A549 (cell line): ENCODE measurements at regions not wholly inside any gene's neighbourhood (a gene's known extent, or its start where the extent isn't known, plus 50 kb on each side); places are given as distances from the start of the nearest gene placed in this dataset.

Source experiments
- ATAC-seq, 2 experiments: fragments of 200-7000 bp in 1 of 2; fragments of >200 bp in 1 of 2; cut with Nextera tagmentation in 1 of 2; cut with Tn5 transposase in 1 of 2; 3 replicates each; pipeline versions ENCODE4 v1.8.0 to v1.9.1; 2018 to 2020; ENCODE audit warnings: mild to moderate bottlenecking in 1 of 2, moderate library complexity in 1 of 2
- CTCF ChIA-PET: fragments of 300-600 bp; sonication (Branson Sonifier 250); formaldehyde crosslinking; extraction: SDS; loops from one replicate; lab custom pipeline; 2021; ENCODE audit warnings: antibody characterized with exemption, inconsistent platforms; lab: Yijun Ruan, JAX
- POLR2A ChIA-PET: fragments of 350-600 bp; formaldehyde crosslinking; extraction: SDS; loops from one replicate; lab custom pipeline; 2021; ENCODE audit warnings: antibody characterized with exemption, inconsistent platforms; lab: Yijun Ruan, JAX
- DNase-seq, 2 experiments: peaks; one replicate each; pipeline versions ENCODE4 v3.0.0 to v3.0.0-alpha.2; 2011 to 2016; ENCODE audit warnings: low read depth in 1 of 2, low spot score in 1 of 2
- FAIRE-seq: peaks from 2 replicates; lab custom pipeline; 2011; peaks lifted over from hg19 to GRCh38; lab: Jason Lieb, UNC
- H3K27ac ChIP-seq, 2 experiments: fragments of >200 bp; sonication (Bioruptor Twin); formaldehyde crosslinking; 3 replicates each; pipeline ENCODE4 v1.5.1; 2016 to 2017
- H3K4me1 ChIP-seq: fragments of >200 bp; sonication (Bioruptor Twin); formaldehyde crosslinking; 3 replicates; pipeline ENCODE4 v1.6.1; 2016
- H3K4me2 ChIP-seq: fragments of >200 bp; sonication (Bioruptor Twin); formaldehyde crosslinking; 3 replicates; pipeline ENCODE4 v1.6.1; 2016
- H3K4me3 ChIP-seq: fragments of >200 bp; sonication (Bioruptor Twin); formaldehyde crosslinking; 3 replicates; pipeline ENCODE4 v1.5.1; 2016
- H3K9me3 ChIP-seq: fragments of >200 bp; sonication (Bioruptor Twin); formaldehyde crosslinking; 3 replicates; pipeline ENCODE4 v1.6.1; 2016
- CBX2 ChIP-seq: fragments of 200-600 bp; sonication (generic); IDR thresholded peaks from 2 replicates; pipeline ENCODE4 v1.6.1; 2016; ENCODE audit warnings: low read depth, mild to moderate bottlenecking, borderline replicate concordance
- CEBPB ChIP-seq, 2 experiments: fragments of >200 bp in 1 of 2; sonication (Bioruptor Twin) in 1 of 2; formaldehyde crosslinking in 1 of 2; IDR thresholded peaks; 2 replicates each; pipeline ENCODE4 v1.6.1; 2012 to 2016
- EHMT2 ChIP-seq: fragments of 200-600 bp; sonication (generic); IDR thresholded peaks from 2 replicates; pipeline ENCODE4 v1.6.1; 2016; ENCODE audit warnings: antibody characterized with exemption, low read depth, mild to moderate bottlenecking, moderate library complexity
- ESRRA ChIP-seq: fragments of 150-350 bp; IDR thresholded peaks from 2 replicates; pipeline ENCODE4 v1.6.1; 2014; ENCODE audit warnings: mild to moderate bottlenecking, low read length, borderline replicate concordance
- FOXS1 ChIP-seq: fragments of 250-450 bp; sonication (Bioruptor Pico); IDR thresholded peaks from 2 replicates; pipeline ENCODE4 v1.5.0; 2020; ENCODE audit warnings: mild to moderate bottlenecking, moderate library complexity
- KDM5A ChIP-seq: fragments of 200-600 bp; sonication (generic); IDR thresholded peaks from 2 replicates; pipeline ENCODE4 v1.6.1; 2016; ENCODE audit warnings: antibody characterized with exemption, mild to moderate bottlenecking
- MAFK ChIP-seq: fragments of 450-650 bp; IDR thresholded peaks from 2 replicates; pipeline ENCODE4 v1.6.1; 2014; ENCODE audit not compliant: partially characterized antibody
- NR3C1 ChIP-seq: fragments of >200 bp; sonication (Bioruptor Twin); formaldehyde crosslinking; IDR thresholded peaks from 3 replicates; pipeline ENCODE4 v1.6.1; 2017
- RARB ChIP-seq: fragments of 250-450 bp; sonication (Bioruptor Pico); IDR thresholded peaks from 2 replicates; pipeline ENCODE4 v1.8.0; 2021; ENCODE audit warnings: mild to moderate bottlenecking, moderate library complexity
- REST ChIP-seq: fragments of 200-600 bp; sonication (generic); IDR thresholded peaks from 2 replicates; pipeline ENCODE4 v1.6.1; 2016; ENCODE audit warnings: antibody characterized with exemption, mild to moderate bottlenecking, moderate library complexity
- SREBF2 ChIP-seq: fragments of 450-650 bp; IDR thresholded peaks from 2 replicates; pipeline ENCODE4 v1.6.1; 2014; ENCODE audit warnings: mild to moderate bottlenecking, moderate library complexity
- TFCP2L1 ChIP-seq: fragments of 250-450 bp; sonication (Bioruptor Pico); IDR thresholded peaks from 2 replicates; pipeline ENCODE4 v1.5.0; 2021; ENCODE audit warnings: mild to moderate bottlenecking
- TP53 ChIP-seq: fragments of 250-450 bp; sonication (Bioruptor Pico); IDR thresholded peaks from 2 replicates; pipeline ENCODE4 v1.5.0; 2021; ENCODE audit warnings: mild to moderate bottlenecking, moderate library complexity
- WGBS: methylation state at CpG from one replicate; pipeline ENCODE4 v1.1.6; 2017; ENCODE audit errors: missing lambda C conversion rate; 5-methylcytosine and 5-hydroxymethylcytosine counted together
- TF ChIP-seq, protein P1 (sequence below): fragments of 250-450 bp; sonication (Bioruptor Pico); IDR thresholded peaks from 2 replicates; pipeline ENCODE4 v1.5.0; 2021; ENCODE audit warnings: mild to moderate bottlenecking, moderate library complexity, borderline replicate concordance
- TF ChIP-seq, protein P2 (sequence below): fragments of 450-650 bp; IDR thresholded peaks from 2 replicates; pipeline ENCODE4 v1.6.1; 2014; ENCODE audit warnings: antibody characterized with exemption
- TF ChIP-seq, protein P3 (sequence below): fragments of >200 bp; sonication (Bioruptor Twin); formaldehyde crosslinking; IDR thresholded peaks from 3 replicates; pipeline ENCODE4 v1.6.1; 2016

DNA sequence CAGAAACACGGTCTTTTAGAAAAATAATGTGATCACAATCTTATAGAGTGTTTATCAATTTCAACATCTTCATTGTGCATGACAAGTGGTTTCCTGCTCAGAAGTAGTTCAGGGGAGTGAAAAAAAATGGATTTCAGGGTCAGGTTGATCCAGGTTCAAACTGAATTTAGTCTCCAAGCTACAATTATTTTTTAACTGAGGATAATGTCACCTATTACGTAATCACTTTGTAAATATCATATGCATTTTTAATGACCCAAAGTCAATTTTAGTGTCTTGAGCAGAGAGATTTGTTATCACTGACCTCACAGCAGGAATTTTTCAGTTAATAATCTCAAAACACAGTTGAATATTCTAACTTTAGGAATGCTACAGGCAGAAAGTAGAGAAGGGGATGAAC is 627.2 kb upstream of the LUZP2 start:
- TF ChIP-seq FOXS1 (CRISPR knock-in tag): no peak

GRCh38 chr11:23873406-23873805 is 623.4 kb upstream of the LUZP2 start:
- FAIRE-seq (no peak), ATAC-seq (no peak)
- no peak overlapping the region for H3K27ac ChIP-seq
- H3K4me3 ChIP-seq: no peak overlapping the region
- H3K4me1 ChIP-seq: no peaks in the 10 kb centered on the region
- WGBS: 51% methylated on average over 2 of the region's 2 CpGs
- H3K4me2 ChIP-seq: no peak overlapping the region
- H3K9me3 ChIP-seq: no peaks in the 10 kb centered on the region; the same call in 2 of the 3 replicates
- CTCF ChIA-PET: interaction anchor here (0.6 to 1.1 kb wide), 2 partner anchors 24 to 149 kb away, joined by 3 read pairs; no protein-coding TSS in a partner anchor
- no peak for TF ChIP-seq ESRRA
- TF ChIP-seq TFCP2L1: no peak
- no peak for TF ChIP-seq REST
- no peak for TF ChIP-seq NR3C1
- no peak for TF ChIP-seq SREBF2
- TF ChIP-seq, protein P1, sequence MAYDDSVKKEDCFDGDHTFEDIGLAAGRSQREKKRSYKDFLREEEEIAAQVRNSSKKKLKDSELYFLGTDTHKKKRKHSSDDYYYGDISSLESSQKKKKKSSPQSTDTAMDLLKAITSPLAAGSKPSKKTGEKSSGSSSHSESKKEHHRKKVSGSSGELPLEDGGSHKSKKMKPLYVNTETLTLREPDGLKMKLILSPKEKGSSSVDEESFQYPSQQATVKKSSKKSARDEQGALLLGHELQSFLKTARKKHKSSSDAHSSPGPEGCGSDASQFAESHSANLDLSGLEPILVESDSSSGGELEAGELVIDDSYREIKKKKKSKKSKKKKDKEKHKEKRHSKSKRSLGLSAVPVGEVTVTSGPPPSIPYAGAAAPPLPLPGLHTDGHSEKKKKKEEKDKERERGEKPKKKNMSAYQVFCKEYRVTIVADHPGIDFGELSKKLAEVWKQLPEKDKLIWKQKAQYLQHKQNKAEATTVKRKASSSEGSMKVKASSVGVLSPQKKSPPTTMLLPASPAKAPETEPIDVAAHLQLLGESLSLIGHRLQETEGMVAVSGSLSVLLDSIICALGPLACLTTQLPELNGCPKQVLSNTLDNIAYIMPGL (CRISPR knock-in tag): no peak
- no peak for TF ChIP-seq TP53 (CRISPR knock-in tag)
- TF ChIP-seq, protein P2, sequence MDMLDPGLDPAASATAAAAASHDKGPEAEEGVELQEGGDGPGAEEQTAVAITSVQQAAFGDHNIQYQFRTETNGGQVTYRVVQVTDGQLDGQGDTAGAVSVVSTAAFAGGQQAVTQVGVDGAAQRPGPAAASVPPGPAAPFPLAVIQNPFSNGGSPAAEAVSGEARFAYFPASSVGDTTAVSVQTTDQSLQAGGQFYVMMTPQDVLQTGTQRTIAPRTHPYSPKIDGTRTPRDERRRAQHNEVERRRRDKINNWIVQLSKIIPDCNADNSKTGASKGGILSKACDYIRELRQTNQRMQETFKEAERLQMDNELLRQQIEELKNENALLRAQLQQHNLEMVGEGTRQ: no peak
- no peak for TF ChIP-seq FOXS1 (CRISPR knock-in tag)
- TF ChIP-seq RARB (CRISPR knock-in tag): no peak
- TF ChIP-seq KDM5A: no peak
- TF ChIP-seq CEBPB (IDR thresholded peaks at IDR 0.05): no peak
- no peak for TF ChIP-seq EHMT2
- TF ChIP-seq, protein P3, sequence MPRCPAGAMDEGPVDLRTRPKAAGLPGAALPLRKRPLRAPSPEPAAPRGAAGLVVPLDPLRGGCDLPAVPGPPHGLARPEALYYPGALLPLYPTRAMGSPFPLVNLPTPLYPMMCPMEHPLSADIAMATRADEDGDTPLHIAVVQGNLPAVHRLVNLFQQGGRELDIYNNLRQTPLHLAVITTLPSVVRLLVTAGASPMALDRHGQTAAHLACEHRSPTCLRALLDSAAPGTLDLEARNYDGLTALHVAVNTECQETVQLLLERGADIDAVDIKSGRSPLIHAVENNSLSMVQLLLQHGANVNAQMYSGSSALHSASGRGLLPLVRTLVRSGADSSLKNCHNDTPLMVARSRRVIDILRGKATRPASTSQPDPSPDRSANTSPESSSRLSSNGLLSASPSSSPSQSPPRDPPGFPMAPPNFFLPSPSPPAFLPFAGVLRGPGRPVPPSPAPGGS: no peak
- TF ChIP-seq CBX2: no peak
- TF ChIP-seq MAFK: no peak
- TF ChIP-seq, all 56 proteins: peak for 0
- DNase-seq: no peak
- POLR2A ChIA-PET: no interaction called here

More for the DNA sequence above, 627.2 kb upstream of the LUZP2 start:
- DNase-seq (no peak), FAIRE-seq (no peak), ATAC-seq (no peak)
- CTCF ChIA-PET: no interaction called here
- WGBS: 59% methylated on average over 2 of the region's 2 CpGs
- POLR2A ChIA-PET: no interaction called here
- Histone ChIP-seq H3K4me3 (no peak overlapping the region), H3K27ac (no peak overlapping the region), H3K4me2 (no peak overlapping the region), H3K9me3 (no peaks in the 10 kb centered on the region; the same call in 2 of the 3 replicates), H3K4me1 (no peaks in the 10 kb centered on the region)
